ENCODE measurements at regions not wholly inside any gene's neighbourhood (a gene's known extent, or its start where the extent isn't known, plus 50 kb on each side); places are given as distances from the start of the nearest gene placed in this dataset.
"Not testable (repeated sequence)": the region's sequence is repeated elsewhere in the genome, so short reads cannot be mapped to it uniquely, and the experiment has no call there.

- Mint-ChIP-seq H3K27me3 (no peaks in the 10 kb centered on the region), H3K4me3 (no peak overlapping the region), H3K36me3 (no peaks in the 10 kb centered on the region), H3K9me3 (ENCODE audit: low read depth) (no peaks in the 10 kb centered on the region), H3K27ac (no peak overlapping the region), H3K4me1 (no peaks in the 10 kb centered on the region)
- DNase-seq: no peak
- no peak for ATAC-seq
- CTCF ChIA-PET: no interaction called here
Observed at GRCh38 chr2:128597121-128597762, 278.6 kb upstream of the HS6ST1 start.

GRCh38 chr2:128598260-128598659 is 279.6 kb upstream of the HS6ST1 start:
- H3K27ac Mint-ChIP-seq; H3K4me3 Mint-ChIP-seq; H3K27me3 Mint-ChIP-seq; ATAC-seq; H3K4me1 Mint-ChIP-seq; H3K9me3 Mint-ChIP-seq (ENCODE audit: low read depth); DNase-seq; H3K36me3 Mint-ChIP-seq; CTCF ChIA-PET: not testable (repeated sequence)

GRCh38 chr2:128598862-128599441 is 280.3 kb upstream of the HS6ST1 start:
- no peaks in the 10 kb centered on the region for H3K4me1 Mint-ChIP-seq
- ATAC-seq: no peak
- H3K27ac Mint-ChIP-seq: no peak overlapping the region
- no peak overlapping the region for H3K4me3 Mint-ChIP-seq
- DNase-seq: no peak
- H3K36me3 Mint-ChIP-seq: no peaks in the 10 kb centered on the region
- CTCF ChIA-PET: no interaction called here
- H3K27me3 Mint-ChIP-seq: no peaks in the 10 kb centered on the region
- H3K9me3 Mint-ChIP-seq (ENCODE audit: low read depth): no peaks in the 10 kb centered on the region

- no peak overlapping the region for H3K4me3 Mint-ChIP-seq
- no peaks in the 10 kb centered on the region for H3K9me3 Mint-ChIP-seq (ENCODE audit: low read depth)
- no peak for ATAC-seq
- no peak overlapping the region for H3K27ac Mint-ChIP-seq
- no peaks in the 10 kb centered on the region for H3K27me3 Mint-ChIP-seq
- DNase-seq: no peak
- no peaks in the 10 kb centered on the region for H3K4me1 Mint-ChIP-seq
- CTCF ChIA-PET: no interaction called here
- no peaks in the 10 kb centered on the region for H3K36me3 Mint-ChIP-seq
Observed at GRCh38 chr2:128599700-128600099, 281.0 kb upstream of the HS6ST1 start.

- CTCF ChIA-PET: no interaction called here
- no peak overlapping the region for H3K27ac Mint-ChIP-seq
- H3K27me3 Mint-ChIP-seq: no peaks in the 10 kb centered on the region
- H3K4me1 Mint-ChIP-seq: no peaks in the 10 kb centered on the region
- no peaks in the 10 kb centered on the region for H3K36me3 Mint-ChIP-seq
- H3K4me3 Mint-ChIP-seq: no peak overlapping the region
- no peaks in the 10 kb centered on the region for H3K9me3 Mint-ChIP-seq (ENCODE audit: low read depth)
- DNase-seq (no peak), ATAC-seq (no peak)
Observed at GRCh38 chr2:128600581-128601297, 282.1 kb upstream of the HS6ST1 start.

- no peaks in the 10 kb centered on the region for H3K9me3 Mint-ChIP-seq (ENCODE audit: low read depth)
- DNase-seq: no peak
- H3K36me3 Mint-ChIP-seq: no peaks in the 10 kb centered on the region
- CTCF ChIA-PET: no interaction called here
- no peak overlapping the region for H3K27ac Mint-ChIP-seq
- H3K4me3 Mint-ChIP-seq: no peak overlapping the region
- ATAC-seq: no peak
- H3K27me3 Mint-ChIP-seq: no peaks in the 10 kb centered on the region
- H3K4me1 Mint-ChIP-seq: no peaks in the 10 kb centered on the region
Observed at GRCh38 chr2:128601298-128602037, 282.8 kb upstream of the HS6ST1 start.

- Mint-ChIP-seq H3K4me1 (no peaks in the 10 kb centered on the region), H3K9me3 (ENCODE audit: low read depth) (no peaks in the 10 kb centered on the region), H3K27me3 (no peaks in the 10 kb centered on the region), H3K27ac (no peak overlapping the region), H3K36me3 (no peaks in the 10 kb centered on the region), H3K4me3 (no peak overlapping the region)
- CTCF ChIA-PET: no interaction called here
- ATAC-seq (no peak), DNase-seq (no peak)
Observed at GRCh38 chr2:128602038-128602698, 283.5 kb upstream of the HS6ST1 start.

GRCh38 chr2:128602699-128603101 is 284.0 kb upstream of the HS6ST1 start:
- ATAC-seq: no peak
- no peak for DNase-seq
- Mint-ChIP-seq H3K36me3 (no peaks in the 10 kb centered on the region), H3K4me1 (no peaks in the 10 kb centered on the region), H3K4me3 (no peak overlapping the region), H3K27me3 (no peaks in the 10 kb centered on the region), H3K9me3 (ENCODE audit: low read depth) (no peaks in the 10 kb centered on the region), H3K27ac (no peak overlapping the region)
- CTCF ChIA-PET: no interaction called here

GRCh38 chr2:128603411-128603924 is 284.8 kb upstream of the HS6ST1 start:
- H3K27ac Mint-ChIP-seq: no peak overlapping the region
- CTCF ChIA-PET: no interaction called here

GRCh38 chr2:128604045-128604444 is 285.4 kb upstream of the HS6ST1 start:
- H3K4me1 Mint-ChIP-seq: no peaks in the 10 kb centered on the region
- DNase-seq: no peak
- no peaks in the 10 kb centered on the region for H3K9me3 Mint-ChIP-seq (ENCODE audit: low read depth)
- H3K36me3 Mint-ChIP-seq: no peaks in the 10 kb centered on the region
- no peak overlapping the region for H3K4me3 Mint-ChIP-seq
- no peak overlapping the region for H3K27ac Mint-ChIP-seq
- H3K27me3 Mint-ChIP-seq: no peaks in the 10 kb centered on the region
- ATAC-seq: no peak
- CTCF ChIA-PET: no interaction called here

More at GRCh38 chr2:128603411-128603924, 284.8 kb upstream of the HS6ST1 start:
- no peak for DNase-seq
- Mint-ChIP-seq H3K36me3 (no peaks in the 10 kb centered on the region), H3K27me3 (no peaks in the 10 kb centered on the region), H3K9me3 (ENCODE audit: low read depth) (no peaks in the 10 kb centered on the region), H3K4me1 (no peaks in the 10 kb centered on the region), H3K4me3 (no peak overlapping the region)
- ATAC-seq: no peak

GRCh38 chr2:128604581-128604980 is 285.9 kb upstream of the HS6ST1 start:
- DNase-seq; H3K27me3 Mint-ChIP-seq; H3K4me3 Mint-ChIP-seq; H3K36me3 Mint-ChIP-seq; H3K4me1 Mint-ChIP-seq; CTCF ChIA-PET; H3K9me3 Mint-ChIP-seq (ENCODE audit: low read depth); H3K27ac Mint-ChIP-seq; ATAC-seq: not testable (repeated sequence)

GRCh38 chr2:128605421-128605820 is 286.8 kb upstream of the HS6ST1 start:
- Mint-ChIP-seq H3K4me3 (no peak overlapping the region), H3K4me1 (no peaks in the 10 kb centered on the region), H3K27me3 (no peaks in the 10 kb centered on the region), H3K27ac (no peak overlapping the region), H3K9me3 (ENCODE audit: low read depth) (no peaks in the 10 kb centered on the region), H3K36me3 (no peaks in the 10 kb centered on the region)
- DNase-seq (no peak), ATAC-seq (no peak)
- CTCF ChIA-PET: no interaction called here

- H3K9me3 Mint-ChIP-seq (ENCODE audit: low read depth): no peaks in the 10 kb centered on the region
- H3K27ac Mint-ChIP-seq: no peak overlapping the region
- H3K4me1 Mint-ChIP-seq: no peaks in the 10 kb centered on the region
- no peaks in the 10 kb centered on the region for H3K36me3 Mint-ChIP-seq
- DNase-seq: no peak
- CTCF ChIA-PET: no interaction called here
- no peak overlapping the region for H3K4me3 Mint-ChIP-seq
- no peak for ATAC-seq
- no peaks in the 10 kb centered on the region for H3K27me3 Mint-ChIP-seq
Observed at GRCh38 chr2:128605931-128606330, 287.3 kb upstream of the HS6ST1 start.

Measured in activated CD8-positive, alpha-beta memory T cell treated with anti-CD3 and anti-CD28 coated beads, Interleukin-2, amount 10 ng/mL, durations not matched to agents 7 days and 5 days (primary cell).